HL-60 (cell line): ENCODE measurements at regions not wholly inside any gene's neighbourhood (a gene's known extent, or its start where the extent isn't known, plus 50 kb on each side); places are given as distances from the start of the nearest gene placed in this dataset.

ENCODE experiments used
- DNase-seq, 2 experiments: peaks; one replicate each; pipeline ENCODE4 v3.0.0-alpha.2; 2010 to 2020; ENCODE audit warnings: low read depth in 1 of 2, low spot score in 1 of 2
- H3K27ac ChIP-seq: fragments of 250-450 bp; sonication (Bioruptor Pico); replicated peaks from 2 replicates; pipeline ENCODE4 v1.5.1; 2020; ENCODE audit warnings: mild to moderate bottlenecking, moderate library complexity
- H3K27me3 ChIP-seq: fragments of 250-450 bp; sonication (Bioruptor Pico); 2 replicates; pipeline ENCODE4 v1.5.1; 2021; ENCODE audit warnings: mild to moderate bottlenecking, moderate library complexity; ENCODE audit not compliant: insufficient read depth, poor library complexity, severe bottlenecking
- H3K4me3 ChIP-seq: replicated peaks from 2 replicates; pipeline ENCODE4 v1.5.1; 2011; ENCODE audit warnings: mild to moderate bottlenecking, control low read depth, low read length; ENCODE audit not compliant: insufficient read depth
- CTCF ChIP-seq: IDR thresholded peaks from one replicate; pipeline ENCODE4 v1.5.1; 2011; ENCODE audit warnings: low read length, control low read depth, inconsistent platforms; ENCODE audit not compliant: insufficient read depth
- GABPA ChIP-seq: IDR thresholded peaks from 2 replicates; pipeline ENCODE4 v1.6.1; 2012; ENCODE audit warnings: low read depth
- POLR2AphosphoS5 ChIP-seq: IDR thresholded peaks from 2 replicates; pipeline ENCODE4 v1.6.1; 2012; ENCODE audit warnings: low read depth
- REST ChIP-seq: IDR thresholded peaks from 2 replicates; pipeline ENCODE4 v1.6.1; 2012; ENCODE audit warnings: low read depth; ENCODE audit not compliant: insufficient replicate concordance
- SPI1 ChIP-seq: IDR thresholded peaks from 2 replicates; pipeline ENCODE4 v1.6.1; 2012; ENCODE audit warnings: low read depth, mild to moderate bottlenecking, borderline replicate concordance

GRCh38 chr2:126172631-126173184, 483.2 kb upstream of the GYPC start:
- no peak overlapping the region for H3K4me3 ChIP-seq
- no peak overlapping the region for H3K27ac ChIP-seq
- H3K27me3 ChIP-seq = no peaks in the 10 kb centered on the region
- TF ChIP-seq POLR2AphosphoS5 (no peak), SPI1 (no peak), GABPA (no peak), REST (no peak), CTCF (no peak)
- DNase-seq = no peak

GRCh38 chr2:126175222-126175621, 480.7 kb upstream of the GYPC start:
- H3K27me3 ChIP-seq = no peaks in the 10 kb centered on the region
- DNase-seq = no peak
- TF ChIP-seq SPI1 = no peak
- TF ChIP-seq REST = no peak
- no peak for TF ChIP-seq CTCF
- TF ChIP-seq GABPA = no peak
- TF ChIP-seq POLR2AphosphoS5 = no peak
- no peak overlapping the region for H3K27ac ChIP-seq
- H3K4me3 ChIP-seq = no peak overlapping the region

GRCh38 chr2:126177479-126177878, 478.5 kb upstream of the GYPC start:
- TF ChIP-seq CTCF (no peak), POLR2AphosphoS5 (no peak), GABPA (no peak), SPI1 (no peak), REST (no peak)

More at GRCh38 chr2:126177479-126177878, 478.5 kb upstream of the GYPC start:
- H3K27ac ChIP-seq = no peak overlapping the region
- H3K4me3 ChIP-seq = no peak overlapping the region
- no peak for DNase-seq
- H3K27me3 ChIP-seq = no peaks in the 10 kb centered on the region
